Upper lobe of left lung (tissue), 6 donors: ENCODE measurements at regions not wholly inside any gene's neighbourhood (a gene's known extent, or its start where the extent isn't known, plus 50 kb on each side); places are given as distances from the start of the nearest gene placed in this dataset.

Source experiments
- ATAC-seq, 2 donors: fragments of 200-7000 bp; cut with Tn5 transposase; one replicate each; pipeline ENCODE4 v1.9.1; 2022; ENCODE audit warnings: mild to moderate bottlenecking in 2 of 2, moderate library complexity in 2 of 2; ENCODE audit not compliant: low FRiP score in 2 of 2
- DNase-seq, 2 donors: peaks; one replicate each; pipeline ENCODE4 v3.0.0-alpha.2; 2019 to 2020
- H3K27ac ChIP-seq, 4 donors: fragments of 200-600 bp; sonication (generic); one replicate each; pipeline ENCODE4 v1.5.1; 2016 to 2019
- H3K27me3 ChIP-seq, 4 donors: fragments of 200-600 bp; sonication (generic); one replicate each; pipeline ENCODE4 v1.5.1; 2017 to 2019
- H3K36me3 ChIP-seq, 4 donors: fragments of 200-600 bp; sonication (generic); one replicate each; pipeline ENCODE4 v1.5.1; 2016 to 2019
- H3K4me1 ChIP-seq, 4 donors: fragments of 200-600 bp; sonication (generic); one replicate each; pipeline ENCODE4 v1.5.1; 2018 to 2019
- H3K4me3 ChIP-seq, 4 donors: fragments of 200-600 bp; sonication (generic); one replicate each; pipeline ENCODE4 v1.5.1; 2017 to 2019; ENCODE audit warnings: mild to moderate bottlenecking in 2 of 4, moderate library complexity in 1 of 4
- H3K9me3 ChIP-seq, 4 donors: fragments of 200-600 bp; sonication (generic); one replicate each; pipeline ENCODE4 v1.5.1; 2018 to 2019
- CTCF ChIP-seq, 6 experiments: fragments of 450-650 bp in 4 of 6; fragments of 200-600 bp in 2 of 6; sonication (generic) in 2 of 6; IDR thresholded peaks; one replicate each; pipeline ENCODE4 v1.5.1; 2016 to 2019; ENCODE audit warnings: antibody characterized with exemption in 6 of 6
- EP300 ChIP-seq, 4 donors: sonication (generic); formaldehyde crosslinking; IDR thresholded peaks; one replicate each; pipeline ENCODE4 v1.5.1; 2017; ENCODE audit warnings: antibody characterized with exemption in 4 of 4, control low read depth in 2 of 4
- POLR2A ChIP-seq, 4 donors: fragments of 450-650 bp; IDR thresholded peaks; one replicate each; pipeline ENCODE4 v1.5.1; 2016 to 2017; ENCODE audit warnings: antibody characterized with exemption in 4 of 4, mild to moderate bottlenecking in 2 of 4
- POLR2AphosphoS5 ChIP-seq, 2 donors: sonication (generic); formaldehyde crosslinking; IDR thresholded peaks; one replicate each; pipeline ENCODE4 v1.5.1; 2017; ENCODE audit warnings: antibody characterized with exemption in 2 of 2
- whole genome bisulfite sequencing, 2 donors: methylation state at CpG; one replicate each; pipeline ENCODE4 v1.1.5; 2017 to 2018; 5-methylcytosine and 5-hydroxymethylcytosine counted together
- donor health status: DM: no; HTN: no; CAD: no; lungs with moderate emphysema.
- donor health status: DM: no; HTN: yes; CAD: no; lungs with severe emphysema.

- H3K4me3 ChIP-seq = no peak overlapping the region
- ATAC-seq (no peak), DNase-seq (no peak)
- H3K4me1 ChIP-seq = peaks cover 10 to 17% (median 15%) of the 10 kb centered on the region in 4 donors
- WGBS, 2 donors = 86 to 98% methylated on average over 2 to 9 of the region's 9 CpGs
- no peaks in the 10 kb centered on the region for H3K9me3 ChIP-seq
- TF ChIP-seq POLR2A (IDR thresholded peaks at IDR 0.05) (no peak), POLR2AphosphoS5 (IDR thresholded peaks at IDR 0.05) (no peak)
- no peak overlapping the region for H3K27ac ChIP-seq
- no peaks in the 10 kb centered on the region for H3K27me3 ChIP-seq
- no peaks in the 10 kb centered on the region for H3K36me3 ChIP-seq
Observed at GRCh38 chr17:83179811-83180210, 100.4 kb downstream of the METRNL start.

DNA sequence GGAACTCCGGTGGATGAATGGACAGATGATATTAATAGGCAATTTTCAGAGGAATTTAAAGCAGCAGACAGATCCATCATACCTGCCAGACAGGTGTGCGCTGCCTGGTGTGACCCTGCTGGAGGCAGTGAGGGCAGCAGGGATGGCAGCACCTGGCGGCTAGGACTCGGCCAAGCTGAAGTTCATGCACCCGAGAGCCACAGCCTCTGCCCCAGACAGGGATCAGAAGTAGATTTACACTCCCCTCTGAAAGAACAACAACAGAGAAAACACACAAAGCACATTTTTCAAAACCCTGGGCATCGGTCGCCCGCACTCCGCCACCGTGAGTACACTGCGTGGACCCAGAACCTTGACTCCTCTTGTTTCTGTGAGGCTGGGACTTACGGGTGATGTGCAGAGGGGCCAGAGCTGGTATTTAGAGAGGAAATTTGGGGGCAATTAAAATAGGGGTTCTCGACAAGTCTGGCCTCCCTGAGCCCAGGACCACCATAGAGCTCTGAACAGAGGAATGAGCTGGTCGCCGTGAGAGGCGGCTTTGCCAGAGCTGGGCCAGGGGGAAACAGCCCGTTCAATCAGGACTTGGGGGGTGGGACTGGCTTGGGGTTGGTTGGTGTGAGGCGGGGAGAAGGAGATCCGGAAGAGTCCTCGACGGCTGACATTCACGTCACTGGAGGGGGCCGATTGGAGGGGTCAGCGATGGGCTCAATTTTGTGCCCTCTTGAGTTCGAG lies 101.0 kb downstream of the METRNL start:
- DNase-seq (peak in 1 of 2 donors; percentile 17), ATAC-seq (no peak)
- Histone ChIP-seq H3K9me3 (no peaks in the 10 kb centered on the region), H3K4me1 (peaks cover 10 to 17% (median 15%) of the 10 kb centered on the region in 4 donors), H3K27ac (no peak overlapping the region), H3K27me3 (no peaks in the 10 kb centered on the region), H3K36me3 (no peaks in the 10 kb centered on the region), H3K4me3 (no peak overlapping the region)
- 92 to 98% methylated on average over 25 of the region's 25 CpGs for WGBS, 2 donors
- TF ChIP-seq POLR2AphosphoS5 (IDR thresholded peaks at IDR 0.05) (no peak), POLR2A (IDR thresholded peaks at IDR 0.05) (no peak), EP300 (IDR thresholded peaks at IDR 0.05) (no peak), CTCF (IDR thresholded peaks at IDR 0.05) (no peak)

GRCh38 chr17:83180996-83181481 lies 101.6 kb downstream of the METRNL start:
- WGBS, 2 donors = 90 to 92% methylated on average over 2 of the region's 2 CpGs
- no peak for DNase-seq

DNA sequence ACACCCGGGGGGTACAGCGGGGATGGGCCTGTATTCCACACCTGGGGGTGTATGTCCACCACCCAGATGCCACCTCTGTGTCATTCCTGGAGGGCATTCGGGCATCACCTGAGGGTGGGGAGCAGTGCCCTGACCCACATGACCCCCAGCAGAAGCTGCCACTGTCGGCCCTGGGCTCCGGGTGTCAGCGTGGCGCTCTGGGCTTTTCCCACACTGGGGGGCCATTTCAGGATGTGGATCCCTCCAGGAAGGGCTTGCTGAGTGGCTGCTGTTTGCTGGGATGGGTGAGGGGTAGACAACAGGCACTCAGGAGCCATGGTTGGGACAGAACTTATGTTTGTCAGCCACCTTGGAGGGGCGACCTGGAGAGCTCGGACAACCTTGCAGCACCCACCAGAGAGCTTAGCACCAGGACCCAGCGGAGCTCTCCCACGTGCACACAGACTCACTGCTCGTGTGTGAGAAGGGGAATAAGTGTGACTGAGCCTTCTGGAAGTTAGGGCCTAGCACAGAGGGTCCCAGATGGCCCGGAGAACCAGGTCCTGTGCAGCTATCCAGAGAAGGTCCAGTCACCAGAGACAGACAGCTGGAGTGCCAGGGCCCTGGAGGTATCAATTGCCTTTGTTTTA lies 102.7 kb downstream of the METRNL start:
- DNase-seq (no peak), ATAC-seq (no peak)
- Histone ChIP-seq H3K4me1 (peaks cover 10 to 17% (median 15%) of the 10 kb centered on the region in 4 donors), H3K27me3 (no peaks in the 10 kb centered on the region), H3K27ac (peak overlapping the region in 1 of 4 donors; percentile 53), H3K36me3 (no peaks in the 10 kb centered on the region), H3K9me3 (no peaks in the 10 kb centered on the region), H3K4me3 (no peak overlapping the region)
- WGBS, 2 donors = 80 to 84% methylated on average over 1 to 13 of the region's 13 CpGs
- no peak for TF ChIP-seq EP300 (IDR thresholded peaks at IDR 0.05)
- no peak for TF ChIP-seq POLR2A (IDR thresholded peaks at IDR 0.05)
- no peak for TF ChIP-seq CTCF (IDR thresholded peaks at IDR 0.05)
- no peak for TF ChIP-seq POLR2AphosphoS5 (IDR thresholded peaks at IDR 0.05)

More at GRCh38 chr17:83180996-83181481, 101.6 kb downstream of the METRNL start:
- Histone ChIP-seq H3K4me3 (no peak overlapping the region), H3K9me3 (no peaks in the 10 kb centered on the region), H3K4me1 (peaks cover 10 to 17% (median 15%) of the 10 kb centered on the region in 4 donors), H3K27ac (no peak overlapping the region), H3K27me3 (no peaks in the 10 kb centered on the region), H3K36me3 (no peaks in the 10 kb centered on the region)
- no peak for TF ChIP-seq POLR2AphosphoS5 (IDR thresholded peaks at IDR 0.05)
- TF ChIP-seq CTCF (IDR thresholded peaks at IDR 0.05) = no peak
- TF ChIP-seq POLR2A (IDR thresholded peaks at IDR 0.05) = no peak
- no peak for TF ChIP-seq EP300 (IDR thresholded peaks at IDR 0.05)
- ATAC-seq = no peak

- WGBS, 2 donors = 52 to 70% methylated on average over 6 to 13 of the region's 14 CpGs
- Histone ChIP-seq H3K27me3 (no peaks in the 10 kb centered on the region), H3K4me1 (peaks cover 10 to 17% (median 15%) of the 10 kb centered on the region in 4 donors), H3K27ac (peak overlapping the region in 1 of 4 donors; percentile 53), H3K9me3 (no peaks in the 10 kb centered on the region), H3K4me3 (no peak overlapping the region), H3K36me3 (no peaks in the 10 kb centered on the region)
- DNase-seq = peak in 1 of 2 donors; percentile 52
- no peak for TF ChIP-seq CTCF (IDR thresholded peaks at IDR 0.05)
- TF ChIP-seq POLR2A (IDR thresholded peaks at IDR 0.05) = peak in 1 of 4 donors; percentile 60
- peak in 1 of 2 donors; percentile 78 for ATAC-seq
Observed at GRCh38 chr17:83182620-83183101, 103.3 kb downstream of the METRNL start.
